HEK293 (cell line): ENCODE measurements at regions not wholly inside any gene's neighbourhood (a gene's known extent, or its start where the extent isn't known, plus 50 kb on each side); places are given as distances from the start of the nearest gene placed in this dataset.

Source experiments
- MZF1 ChIP-seq: fragments of 450-650 bp; formaldehyde crosslinking; IDR thresholded peaks from 2 replicates; pipeline ENCODE4 v1.5.1; 2017; ENCODE audit warnings: missing biosample characterization, missing genetic modification characterization, borderline replicate concordance
- ZNF239 ChIP-seq: fragments of 450-650 bp; formaldehyde crosslinking; IDR thresholded peaks from 2 replicates; pipeline ENCODE4 v1.5.1; 2016; ENCODE audit warnings: missing biosample characterization, missing genetic modification characterization
- ZNF274 ChIP-seq, 2 experiments: fragments of 200-500 bp in 1 of 2; fragments of 450-650 bp in 1 of 2; sonication (Bioruptor generic) in 1 of 2; formaldehyde crosslinking in 1 of 2; IDR thresholded peaks; 2 replicates each; pipeline versions ENCODE4 v1.5.1 to v1.6.1; 2014 to 2016; ENCODE audit warnings: borderline replicate concordance in 1 of 2, inconsistent platforms in 1 of 2, low read length in 1 of 2, missing biosample characterization in 1 of 2, missing genetic modification characterization in 1 of 2
- ZNF521 ChIP-seq: fragments of 450-650 bp; formaldehyde crosslinking; IDR thresholded peaks from 2 replicates; pipeline ENCODE4 v1.5.1; 2017; ENCODE audit warnings: missing biosample characterization, mild to moderate bottlenecking, missing genetic modification characterization
- TF ChIP-seq, protein P1 (sequence below): fragments of 450-650 bp; formaldehyde crosslinking; IDR thresholded peaks from 2 replicates; pipeline ENCODE4 v1.5.1; 2016; ENCODE audit warnings: missing biosample characterization, missing genetic modification characterization
- TF ChIP-seq, protein P2 (sequence below): sonication (generic); formaldehyde crosslinking; IDR thresholded peaks from 2 replicates; pipeline ENCODE4 v1.8.1; 2022; ENCODE audit warnings: mild to moderate bottlenecking, moderate library complexity, missing genetic modification reagents
- TF ChIP-seq, protein P3 (sequence below): fragments of 450-650 bp; formaldehyde crosslinking; IDR thresholded peaks from 2 replicates; pipeline ENCODE4 v1.5.1; 2016; ENCODE audit warnings: missing biosample characterization, missing genetic modification characterization

DNA sequence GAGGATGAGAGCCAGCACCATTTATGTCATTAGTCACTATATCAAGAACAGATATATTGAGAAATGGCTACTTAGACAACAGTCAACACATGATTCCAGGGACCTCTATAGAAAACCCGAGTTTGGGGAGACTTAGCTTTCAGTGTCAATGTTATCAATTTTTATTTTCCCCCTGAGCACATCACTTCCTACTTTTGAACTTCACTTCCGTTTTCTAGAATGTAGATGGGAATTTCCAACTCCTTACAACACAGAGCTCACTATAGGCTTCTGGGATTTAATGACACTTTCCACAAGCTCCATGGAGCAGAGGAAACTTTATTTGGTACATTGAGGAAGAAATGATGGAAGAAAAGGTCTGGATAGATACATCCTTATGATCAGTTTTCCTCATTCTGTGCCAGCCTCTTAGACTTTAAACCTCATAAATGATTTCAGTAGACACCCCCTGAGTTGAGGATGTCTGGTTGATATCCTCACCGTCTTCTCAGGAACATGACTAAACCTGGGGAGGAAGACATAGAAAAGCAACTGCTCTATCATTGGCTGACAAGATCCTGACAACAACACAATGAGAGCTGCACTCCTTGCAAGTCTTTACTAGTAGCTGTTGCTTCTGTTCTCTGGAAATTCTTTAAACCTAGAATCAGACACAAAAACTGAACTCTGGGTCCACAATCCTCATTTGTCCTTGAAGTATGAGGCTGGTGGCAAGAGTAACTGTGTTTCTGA is 449.4 kb upstream of the OR4E1 start:
- TF ChIP-seq ZNF239 (tag by site-specific recombination), result no peak
- TF ChIP-seq, protein P1, sequence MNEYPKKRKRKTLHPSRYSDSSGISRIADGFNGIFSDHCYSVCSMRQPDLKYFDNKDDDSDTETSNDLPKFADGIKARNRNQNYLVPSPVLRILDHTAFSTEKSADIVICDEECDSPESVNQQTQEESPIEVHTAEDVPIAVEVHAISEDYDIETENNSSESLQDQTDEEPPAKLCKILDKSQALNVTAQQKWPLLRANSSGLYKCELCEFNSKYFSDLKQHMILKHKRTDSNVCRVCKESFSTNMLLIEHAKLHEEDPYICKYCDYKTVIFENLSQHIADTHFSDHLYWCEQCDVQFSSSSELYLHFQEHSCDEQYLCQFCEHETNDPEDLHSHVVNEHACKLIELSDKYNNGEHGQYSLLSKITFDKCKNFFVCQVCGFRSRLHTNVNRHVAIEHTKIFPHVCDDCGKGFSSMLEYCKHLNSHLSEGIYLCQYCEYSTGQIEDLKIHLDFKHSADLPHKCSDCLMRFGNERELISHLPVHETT (tag by site-specific recombination), result no peak
- TF ChIP-seq ZNF521 (tag by site-specific recombination), result no peak
- TF ChIP-seq, protein P2, sequence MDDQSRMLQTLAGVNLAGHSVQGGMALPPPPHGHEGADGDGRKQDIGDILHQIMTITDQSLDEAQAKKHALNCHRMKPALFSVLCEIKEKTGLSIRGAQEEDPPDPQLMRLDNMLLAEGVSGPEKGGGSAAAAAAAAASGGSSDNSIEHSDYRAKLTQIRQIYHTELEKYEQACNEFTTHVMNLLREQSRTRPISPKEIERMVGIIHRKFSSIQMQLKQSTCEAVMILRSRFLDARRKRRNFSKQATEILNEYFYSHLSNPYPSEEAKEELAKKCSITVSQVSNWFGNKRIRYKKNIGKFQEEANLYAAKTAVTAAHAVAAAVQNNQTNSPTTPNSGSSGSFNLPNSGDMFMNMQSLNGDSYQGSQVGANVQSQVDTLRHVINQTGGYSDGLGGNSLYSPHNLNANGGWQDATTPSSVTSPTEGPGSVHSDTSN (CRISPR knock-in tag), result no peak
- TF ChIP-seq, protein P3, sequence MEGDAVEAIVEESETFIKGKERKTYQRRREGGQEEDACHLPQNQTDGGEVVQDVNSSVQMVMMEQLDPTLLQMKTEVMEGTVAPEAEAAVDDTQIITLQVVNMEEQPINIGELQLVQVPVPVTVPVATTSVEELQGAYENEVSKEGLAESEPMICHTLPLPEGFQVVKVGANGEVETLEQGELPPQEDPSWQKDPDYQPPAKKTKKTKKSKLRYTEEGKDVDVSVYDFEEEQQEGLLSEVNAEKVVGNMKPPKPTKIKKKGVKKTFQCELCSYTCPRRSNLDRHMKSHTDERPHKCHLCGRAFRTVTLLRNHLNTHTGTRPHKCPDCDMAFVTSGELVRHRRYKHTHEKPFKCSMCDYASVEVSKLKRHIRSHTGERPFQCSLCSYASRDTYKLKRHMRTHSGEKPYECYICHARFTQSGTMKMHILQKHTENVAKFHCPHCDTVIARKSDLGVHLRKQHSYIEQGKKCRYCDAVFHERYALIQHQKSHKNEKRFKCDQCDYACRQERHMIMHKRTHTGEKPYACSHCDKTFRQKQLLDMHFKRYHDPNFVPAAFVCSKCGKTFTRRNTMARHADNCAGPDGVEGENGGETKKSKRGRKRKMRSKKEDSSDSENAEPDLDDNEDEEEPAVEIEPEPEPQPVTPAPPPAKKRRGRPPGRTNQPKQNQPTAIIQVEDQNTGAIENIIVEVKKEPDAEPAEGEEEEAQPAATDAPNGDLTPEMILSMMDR (tag by site-specific recombination), result no peak
- no peak for TF ChIP-seq ZNF274 (IDR thresholded peaks at IDR 0.05; ENCODE audit: low read length)
- TF ChIP-seq ZNF274 (tag by site-specific recombination; IDR thresholded peaks at IDR 0.05; ENCODE audit: borderline replicate concordance), result no peak
- TF ChIP-seq MZF1 (tag by site-specific recombination), result no peak
